A549 (cell line): ENCODE measurements at regions not wholly inside any gene's neighbourhood (a gene's known extent, or its start where the extent isn't known, plus 50 kb on each side); places are given as distances from the start of the nearest gene placed in this dataset.

ENCODE experiments used
- POLR2A ChIP-seq: IDR thresholded peaks from 2 replicates; pipeline ENCODE4 v1.6.1; 2012; ENCODE audit warnings: mild to moderate bottlenecking, low read length
- TF ChIP-seq, protein P1 (sequence below): IDR thresholded peaks from 2 replicates; pipeline ENCODE4 v1.6.1; 2012
- TF ChIP-seq, protein P2 (sequence below): fragments of 450-650 bp; IDR thresholded peaks from 2 replicates; pipeline ENCODE4 v1.6.1; 2014; ENCODE audit warnings: antibody characterized with exemption

DNA sequence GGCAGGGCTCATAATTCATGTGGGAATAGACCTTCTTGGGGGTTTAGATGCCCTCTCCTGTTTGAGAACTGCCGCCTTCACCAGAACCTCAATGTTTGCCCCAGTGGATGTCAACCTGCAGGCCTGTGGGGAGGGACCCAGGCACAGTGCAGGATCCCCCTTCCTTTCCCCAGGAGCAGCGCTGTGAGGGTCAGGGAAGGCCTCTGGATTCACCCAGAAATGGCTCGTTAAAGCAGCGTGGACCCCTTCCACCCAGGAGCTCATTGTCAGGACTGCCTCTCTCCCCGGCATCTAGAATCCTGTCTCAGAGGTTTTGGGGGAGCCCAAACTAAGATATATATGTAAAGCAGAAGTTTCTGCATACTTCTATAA lies 188.3 kb downstream of the GADD45G start:
- TF ChIP-seq, protein P1, sequence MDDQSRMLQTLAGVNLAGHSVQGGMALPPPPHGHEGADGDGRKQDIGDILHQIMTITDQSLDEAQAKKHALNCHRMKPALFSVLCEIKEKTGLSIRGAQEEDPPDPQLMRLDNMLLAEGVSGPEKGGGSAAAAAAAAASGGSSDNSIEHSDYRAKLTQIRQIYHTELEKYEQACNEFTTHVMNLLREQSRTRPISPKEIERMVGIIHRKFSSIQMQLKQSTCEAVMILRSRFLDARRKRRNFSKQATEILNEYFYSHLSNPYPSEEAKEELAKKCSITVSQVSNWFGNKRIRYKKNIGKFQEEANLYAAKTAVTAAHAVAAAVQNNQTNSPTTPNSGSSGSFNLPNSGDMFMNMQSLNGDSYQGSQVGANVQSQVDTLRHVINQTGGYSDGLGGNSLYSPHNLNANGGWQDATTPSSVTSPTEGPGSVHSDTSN: no peak
- TF ChIP-seq, protein P2, sequence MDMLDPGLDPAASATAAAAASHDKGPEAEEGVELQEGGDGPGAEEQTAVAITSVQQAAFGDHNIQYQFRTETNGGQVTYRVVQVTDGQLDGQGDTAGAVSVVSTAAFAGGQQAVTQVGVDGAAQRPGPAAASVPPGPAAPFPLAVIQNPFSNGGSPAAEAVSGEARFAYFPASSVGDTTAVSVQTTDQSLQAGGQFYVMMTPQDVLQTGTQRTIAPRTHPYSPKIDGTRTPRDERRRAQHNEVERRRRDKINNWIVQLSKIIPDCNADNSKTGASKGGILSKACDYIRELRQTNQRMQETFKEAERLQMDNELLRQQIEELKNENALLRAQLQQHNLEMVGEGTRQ: no peak
- no peak for TF ChIP-seq POLR2A
